H1 (cell line): ENCODE measurements at regions not wholly inside any gene's neighbourhood (a gene's known extent, or its start where the extent isn't known, plus 50 kb on each side); places are given as distances from the start of the nearest gene placed in this dataset.

Experiments
- CTCF ChIA-PET: fragments of 300-600 bp; sonication (Branson Sonifier 250); formaldehyde crosslinking; loops from one replicate; lab custom pipeline; 2021; ENCODE audit not compliant: partially characterized antibody; lab: Charles Lee
- POLR2A ChIA-PET: fragments of 300-600 bp; sonication (Branson Sonifier 250); formaldehyde crosslinking; loops from one replicate; lab custom pipeline; 2021; ENCODE audit warnings: inconsistent platforms; ENCODE audit not compliant: partially characterized antibody; lab: Charles Lee
- DNase-seq, 2 experiments: peaks; one replicate each; pipeline versions ENCODE4 v3.0.0 to v3.0.0-alpha.2; 2010 to 2022; ENCODE audit warnings: low spot score in 2 of 2, low read depth in 1 of 2, mixed read lengths in 1 of 2
- FAIRE-seq: peaks from 2 replicates; lab custom pipeline; 2011; peaks lifted over from hg19 to GRCh38; lab: Jason Lieb, UNC
- H2AFZ ChIP-seq: 2 replicates; pipeline ENCODE4 v1.8.1; 2012; ENCODE audit warnings: low read length, inconsistent platforms
- H2AK5ac ChIP-seq: 2 replicates; pipeline ENCODE4 v1.6.1; 2013; ENCODE audit warnings: low read depth, low read length
- H2BK120ac ChIP-seq: replicated peaks from 2 replicates; pipeline ENCODE3; 2013; ENCODE audit warnings: low read depth, low read length, inconsistent platforms
- H2BK12ac ChIP-seq: 2 replicates; pipeline ENCODE4 v1.6.1; 2013; ENCODE audit warnings: low read depth, low read length
- H2BK15ac ChIP-seq: 2 replicates; pipeline ENCODE4 v1.6.1; 2013; ENCODE audit warnings: low read length
- H2BK20ac ChIP-seq: 2 replicates; pipeline ENCODE4 v1.6.1; 2013; ENCODE audit warnings: low read length
- H2BK5ac ChIP-seq: 2 replicates; pipeline ENCODE4 v1.6.1; 2013; ENCODE audit warnings: low read depth, low read length
- H3K14ac ChIP-seq: 2 replicates; pipeline ENCODE4 v1.6.1; 2013; ENCODE audit warnings: inconsistent platforms; ENCODE audit not compliant: insufficient read length
- H3K18ac ChIP-seq: 2 replicates; pipeline ENCODE4 v1.6.1; 2013; ENCODE audit warnings: low read length; ENCODE audit errors: extremely low read depth
- H3K23ac ChIP-seq: 2 replicates; pipeline ENCODE4 v1.6.1; 2013; ENCODE audit warnings: inconsistent platforms; ENCODE audit not compliant: insufficient read length
- H3K23me2 ChIP-seq: 2 replicates; pipeline ENCODE4 v1.6.1; 2013; ENCODE audit warnings: low read depth, low read length
- H3K27ac ChIP-seq: 2 replicates; pipeline ENCODE4 v1.6.1; 2011; ENCODE audit warnings: low read depth, low read length, inconsistent platforms
- H3K27me3 ChIP-seq, 4 experiments: replicated peaks in 1 of 4; 1 replicate in 1 of 4; 2 replicates in 3 of 4; pipeline versions ENCODE4 v1.6.1 to v1.8.1; 2011 to 2013; ENCODE audit warnings: low read length in 3 of 4, mild to moderate bottlenecking in 3 of 4, inconsistent platforms in 2 of 4, mixed read lengths in 2 of 4, moderate library complexity in 1 of 4; ENCODE audit not compliant: control insufficient read depth in 3 of 4, insufficient read depth in 3 of 4; ENCODE audit errors: extremely low read depth in 1 of 4
- H3K36me3 ChIP-seq, 4 experiments: 2 replicates each; pipeline versions ENCODE4 v1.6.1 to v1.8.1; 2011 to 2013; ENCODE audit warnings: mild to moderate bottlenecking in 4 of 4, low read length in 3 of 4, moderate library complexity in 2 of 4, control low read depth in 1 of 4, inconsistent platforms in 1 of 4; ENCODE audit not compliant: insufficient read depth in 4 of 4, control insufficient read depth in 2 of 4
- H3K4ac ChIP-seq: replicated peaks from 2 replicates; pipeline ENCODE3; 2013; ENCODE audit warnings: low read length, low read depth, mixed read lengths, inconsistent platforms; ENCODE audit not compliant: insufficient read length
- H3K4me1 ChIP-seq, 4 experiments: replicated peaks in 1 of 4; 1 replicate in 1 of 4; 2 replicates in 3 of 4; pipeline versions ENCODE4 v1.6.1 to v1.8.1; 2011 to 2013; ENCODE audit warnings: low read length in 3 of 4, inconsistent platforms in 2 of 4, mixed read lengths in 1 of 4; ENCODE audit not compliant: insufficient read depth in 4 of 4, control insufficient read depth in 3 of 4
- H3K4me2 ChIP-seq, 2 experiments: 2 replicates each; pipeline versions ENCODE4 v1.6.1 to v1.8.1; 2011 to 2013; ENCODE audit warnings: low read depth in 2 of 2, low read length in 2 of 2, control low read depth in 1 of 2, inconsistent platforms in 1 of 2, mild to moderate bottlenecking in 1 of 2; ENCODE audit not compliant: insufficient read depth in 1 of 2
- H3K4me3 ChIP-seq, 4 experiments: fragments of 200-600, 300-600 bp in 1 of 4; sonication (generic), shearing (Covaris generic), sonication (Bioruptor Twin) in 1 of 4; 2 replicates each; pipeline versions ENCODE4 v1.5.1 to v1.8.1; 2011 to 2016; ENCODE audit warnings: low read length in 4 of 4, low read depth in 3 of 4, control low read depth in 2 of 4, inconsistent platforms in 2 of 4, mild to moderate bottlenecking in 2 of 4, mixed read lengths in 1 of 4, moderate library complexity in 1 of 4; ENCODE audit not compliant: insufficient read depth in 2 of 4; ENCODE audit errors: extremely low read depth in 1 of 4
- H3K56ac ChIP-seq: replicated peaks from 2 replicates; pipeline ENCODE3; 2013; ENCODE audit warnings: low read depth, mild to moderate bottlenecking, mixed read lengths, low read length, inconsistent platforms; ENCODE audit not compliant: insufficient read length
- H3K79me1 ChIP-seq: 2 replicates; pipeline ENCODE4 v1.6.1; 2013; ENCODE audit warnings: low read depth, low read length, control low read depth
- H3K79me2 ChIP-seq, 2 experiments: 2 replicates each; pipeline versions ENCODE4 v1.6.1 to v1.8.1; 2012 to 2013; ENCODE audit warnings: low read length in 2 of 2, mild to moderate bottlenecking in 2 of 2, inconsistent platforms in 1 of 2; ENCODE audit not compliant: insufficient read depth in 2 of 2, control insufficient read depth in 1 of 2
- H3K9ac ChIP-seq, 4 experiments: replicated peaks in 1 of 4; 1 replicate in 1 of 4; 2 replicates in 3 of 4; pipeline versions ENCODE4 v1.6.1 to v1.8.1; 2011 to 2013; ENCODE audit warnings: low read depth in 3 of 4, low read length in 3 of 4, control low read depth in 2 of 4, mild to moderate bottlenecking in 2 of 4, moderate library complexity in 2 of 4, inconsistent platforms in 1 of 4; ENCODE audit errors: extremely low read depth in 1 of 4
- H3K9me3 ChIP-seq, 2 experiments: 2 replicates each; pipeline versions ENCODE4 v1.6.1 to v1.8.1; 2012 to 2013; ENCODE audit warnings: mild to moderate bottlenecking in 2 of 2, moderate library complexity in 2 of 2, control low read depth in 1 of 2, inconsistent platforms in 1 of 2, low read depth in 1 of 2, low read length in 1 of 2, mixed read lengths in 1 of 2; ENCODE audit not compliant: insufficient read depth in 2 of 2
- H4K20me1 ChIP-seq, 2 experiments: replicated peaks in 1 of 2; 2 replicates each; pipeline versions ENCODE3 to v1.8.1; 2011 to 2013; ENCODE audit warnings: inconsistent platforms in 2 of 2, low read length in 2 of 2, mild to moderate bottlenecking in 1 of 2; ENCODE audit not compliant: insufficient read depth in 2 of 2, control insufficient read depth in 1 of 2
- H4K5ac ChIP-seq: 2 replicates; pipeline ENCODE4 v1.6.1; 2013; ENCODE audit warnings: low read length, low read depth, mixed read lengths, inconsistent platforms; ENCODE audit not compliant: insufficient read length
- H4K8ac ChIP-seq: 2 replicates; pipeline ENCODE4 v1.8.0; 2013; ENCODE audit warnings: mild to moderate bottlenecking, moderate library complexity, low read length, inconsistent platforms; ENCODE audit not compliant: insufficient read depth; ENCODE audit errors: extremely low read depth
- H4K91ac ChIP-seq: replicated peaks from 2 replicates; pipeline ENCODE3; 2013; ENCODE audit warnings: low read length, mixed read lengths, inconsistent platforms; ENCODE audit not compliant: insufficient read length
- CBX8 ChIP-seq: fragments of 300-800, 300-1000 bp; sonication (generic); IDR thresholded peaks from 2 replicates; pipeline ENCODE4 v1.7.1; 2016; ENCODE audit warnings: low read depth, low read length, borderline replicate concordance
- CEBPB ChIP-seq: IDR thresholded peaks from 2 replicates; pipeline ENCODE4 v1.6.1; 2012; ENCODE audit warnings: low read depth, low read length
- CTBP2 ChIP-seq: IDR thresholded peaks from 2 replicates; pipeline ENCODE4 v1.7.0; 2011; ENCODE audit warnings: borderline replicate concordance, mild to moderate bottlenecking, moderate library complexity, mixed read lengths, low read length; ENCODE audit not compliant: insufficient read depth, insufficient read length
- CTCF ChIP-seq, 3 experiments: IDR thresholded peaks; 1 replicate in 2 of 3; 2 replicates in 1 of 3; pipeline versions ENCODE4 v1.5.1 to v1.6.1; 2011; ENCODE audit warnings: low read length in 3 of 3, mild to moderate bottlenecking in 3 of 3, inconsistent platforms in 2 of 3, low read depth in 1 of 3, moderate library complexity in 1 of 3; ENCODE audit not compliant: insufficient read depth in 1 of 3; ENCODE audit errors: control extremely low read depth in 1 of 3
- EZH2 ChIP-seq: fragments of 200-600 bp; sonication (generic); IDR thresholded peaks from 2 replicates; pipeline ENCODE4 v1.7.1; 2012; ENCODE audit warnings: low read depth, mild to moderate bottlenecking, moderate library complexity, low read length, inconsistent platforms; ENCODE audit not compliant: severe bottlenecking
- GTF2F1 ChIP-seq: IDR thresholded peaks from 2 replicates; pipeline ENCODE4 v1.6.1; 2012; ENCODE audit warnings: low read depth, low read length, improper control_type of control experiment, borderline replicate concordance
- HDAC2 ChIP-seq, 2 experiments: fragments of 300-600 bp in 1 of 2; sonication (generic) in 1 of 2; IDR thresholded peaks; 2 replicates each; pipeline ENCODE4 v1.6.1; 2011 to 2012; ENCODE audit warnings: low read depth in 2 of 2, low read length in 2 of 2, mild to moderate bottlenecking in 2 of 2, moderate library complexity in 2 of 2, borderline replicate concordance in 1 of 2, inconsistent platforms in 1 of 2
- KDM4A ChIP-seq: IDR thresholded peaks from one replicate; pipeline ENCODE4 v1.7.1; 2012; ENCODE audit warnings: low read depth, mild to moderate bottlenecking, moderate library complexity, low read length, inconsistent platforms; ENCODE audit not compliant: severe bottlenecking
- PHF8 ChIP-seq: fragments of 200-600 bp; sonication (generic); conservative IDR thresholded peaks from 2 replicates; pipeline ENCODE4 v1.7.1; 2012; ENCODE audit warnings: low read depth, mild to moderate bottlenecking, inconsistent platforms, low read length, moderate library complexity
- SAP30 ChIP-seq: fragments of 300-600 bp; sonication (generic); IDR thresholded peaks from 2 replicates; pipeline ENCODE4 v1.7.1; 2012; ENCODE audit warnings: low read length, moderate library complexity, mild to moderate bottlenecking, inconsistent platforms; ENCODE audit not compliant: insufficient read depth, insufficient replicate concordance
- TAF7 ChIP-seq: optimal IDR thresholded peaks from 2 replicates; pipeline ENCODE3; 2011; ENCODE audit warnings: low read depth, mild to moderate bottlenecking, inconsistent platforms, low read length, moderate library complexity, borderline replicate concordance
- WGBS, 2 experiments: shearing (Covaris generic) in 1 of 2; methylation state at CpG; one replicate each; pipeline versions ENCODE4 v1.1.6 to v1.1.7; 2013 to 2015; ENCODE audit warnings: low lambda C conversion rate in 2 of 2, mixed read lengths in 2 of 2, inconsistent platforms in 1 of 2, low coverage in 1 of 2, missing lambda C conversion rate in 1 of 2; ENCODE audit not compliant: insufficient replicate concordance in 2 of 2, insufficient coverage in 1 of 2, insufficient read length in 1 of 2; ENCODE audit errors: extremely low coverage in 1 of 2, missing lambda C conversion rate in 1 of 2; 5-methylcytosine and 5-hydroxymethylcytosine counted together

DNA sequence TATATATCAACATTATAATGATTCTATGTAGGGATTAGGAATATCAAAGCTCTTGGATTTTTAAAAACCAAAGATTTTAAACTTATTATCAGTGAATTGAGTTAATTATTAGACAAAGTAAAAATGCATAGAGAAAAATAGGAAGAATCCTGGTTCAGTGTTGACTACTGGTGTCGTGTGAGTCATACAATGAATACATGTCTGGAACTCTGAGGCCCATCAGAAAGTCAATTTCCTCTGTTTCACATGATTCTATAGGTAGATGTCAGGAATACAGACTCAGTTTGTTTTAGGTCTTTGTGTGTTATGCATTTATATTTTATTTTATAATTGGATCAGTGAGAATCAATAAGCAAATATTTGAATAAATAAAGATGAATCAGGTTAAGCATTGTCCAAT lies 84.5 kb upstream of the RTL1 start:
- H2BK12ac ChIP-seq = no peak overlapping the region
- H3K23ac ChIP-seq = no peak overlapping the region
- no peak overlapping the region for H3K27ac ChIP-seq
- H3K23me2 ChIP-seq = no peaks in the 10 kb centered on the region
- CTCF ChIA-PET = no interaction called here
- H3K4me1 ChIP-seq = no peaks in the 10 kb centered on the region
- no peak overlapping the region for H2BK20ac ChIP-seq
- H3K4me2 ChIP-seq = no peak overlapping the region
- H3K14ac ChIP-seq = no peak overlapping the region
- no peaks in the 10 kb centered on the region for H4K20me1 ChIP-seq
- H3K9me3 ChIP-seq = no peaks in the 10 kb centered on the region
- no peak overlapping the region for H2AK5ac ChIP-seq
- H4K8ac ChIP-seq = no peak overlapping the region
- no peak overlapping the region for H2BK5ac ChIP-seq
- H4K91ac ChIP-seq = no peak overlapping the region
- no peak overlapping the region for H3K4me3 ChIP-seq
- no peak overlapping the region for H3K56ac ChIP-seq
- no peak overlapping the region for H3K18ac ChIP-seq
- H3K27me3 ChIP-seq = no peaks in the 10 kb centered on the region
- DNase-seq (no peak), FAIRE-seq (no peak)
- no peak overlapping the region for H2BK120ac ChIP-seq
- no peak overlapping the region for H2AFZ ChIP-seq
- H3K79me1 ChIP-seq = no peaks in the 10 kb centered on the region
- H3K9ac ChIP-seq = no peak overlapping the region
- H3K4ac ChIP-seq = no peak overlapping the region
- POLR2A ChIA-PET = no interaction called here
- no peak overlapping the region for H4K5ac ChIP-seq
- 85% methylated on average over 1 of the region's 1 CpG; no CpG with 5 or more reads in 1 of the 2 experiments for WGBS, 2 experiments
- no peak overlapping the region for H2BK15ac ChIP-seq
- H3K36me3 ChIP-seq = no peaks in the 10 kb centered on the region
- H3K79me2 ChIP-seq = no peaks in the 10 kb centered on the region
- TF ChIP-seq CTBP2 (no peak), SAP30 (no peak), GTF2F1 (no peak), EZH2 (no peak), PHF8 (no peak), CTCF (IDR thresholded peaks at IDR 0.05; ENCODE audit: control extremely low read depth in 1 of 3, insufficient read depth in 1 of 3, low read depth in 1 of 3, low read length in 3 of 3) (no peak), KDM4A (no peak), TAF7 (no peak), HDAC2 (IDR thresholded peaks at IDR 0.05; ENCODE audit: borderline replicate concordance in 1 of 2, low read depth in 2 of 2, low read length in 2 of 2) (no peak), CEBPB (no peak), CBX8 (no peak)
